Activated naive CD8-positive, alpha-beta T cell treated with anti-CD3 and anti-CD28 coated beads for 36 hours (primary cell): ENCODE measurements at regions not wholly inside any gene's neighbourhood (a gene's known extent, or its start where the extent isn't known, plus 50 kb on each side); places are given as distances from the start of the nearest gene placed in this dataset.

Experiments
- DNase-seq: peaks from one replicate; pipeline ENCODE4 v3.0.0; 2021
- H3K27ac Mint-ChIP-seq: one replicate; pipeline ENCODE4 v1.8.0; 2022; ENCODE audit warnings: mild to moderate bottlenecking, moderate library complexity, mixed read lengths
- H3K27me3 Mint-ChIP-seq: one replicate; pipeline ENCODE4 v1.8.0; 2022; ENCODE audit warnings: mild to moderate bottlenecking, mixed read lengths
- H3K36me3 Mint-ChIP-seq: one replicate; pipeline ENCODE4 v1.8.0; 2021; ENCODE audit warnings: mild to moderate bottlenecking, mixed read lengths
- H3K4me1 Mint-ChIP-seq: one replicate; pipeline ENCODE4 v1.8.0; 2021; ENCODE audit warnings: mixed read lengths
- H3K4me3 Mint-ChIP-seq: one replicate; pipeline ENCODE4 v1.8.0; 2022; ENCODE audit warnings: mild to moderate bottlenecking, moderate library complexity, mixed read lengths
- H3K9me3 Mint-ChIP-seq: one replicate; pipeline ENCODE4 v1.8.0; 2022; ENCODE audit warnings: mixed read lengths

- H3K4me1 Mint-ChIP-seq, result no peaks in the 10 kb centered on the region
- H3K4me3 Mint-ChIP-seq, result no peak overlapping the region
- H3K36me3 Mint-ChIP-seq, result no peaks in the 10 kb centered on the region
- no peak for DNase-seq
- H3K27ac Mint-ChIP-seq, result no peak overlapping the region
- peaks cover 4% of the 10 kb centered on the region for H3K9me3 Mint-ChIP-seq
- peaks cover 24% of the 10 kb centered on the region for H3K27me3 Mint-ChIP-seq
These were observed 239.5 kb downstream of the TGFB2 start for GRCh38 chr1:218584418-218585155.

- DNase-seq, result no peak
- Mint-ChIP-seq H3K27me3 (peaks cover 26% of the 10 kb centered on the region), H3K36me3 (no peaks in the 10 kb centered on the region), H3K27ac (no peak overlapping the region), H3K4me3 (no peak overlapping the region), H3K4me1 (no peaks in the 10 kb centered on the region), H3K9me3 (peaks cover 4% of the 10 kb centered on the region)
These were observed 240.5 kb downstream of the TGFB2 start for GRCh38 chr1:218585511-218586184.

GRCh38 chr1:218587900-218588299 is 242.8 kb downstream of the TGFB2 start:
- no peak for DNase-seq
- no peak overlapping the region for H3K4me3 Mint-ChIP-seq
- peaks cover 2% of the 10 kb centered on the region for H3K9me3 Mint-ChIP-seq
- H3K27ac Mint-ChIP-seq, result no peak overlapping the region
- no peaks in the 10 kb centered on the region for H3K36me3 Mint-ChIP-seq
- no peaks in the 10 kb centered on the region for H3K4me1 Mint-ChIP-seq
- H3K27me3 Mint-ChIP-seq, result peaks cover 26% of the 10 kb centered on the region

GRCh38 chr1:218588540-218589172 is 243.5 kb downstream of the TGFB2 start:
- H3K4me3 Mint-ChIP-seq, result no peak overlapping the region
- no peaks in the 10 kb centered on the region for H3K36me3 Mint-ChIP-seq
- no peaks in the 10 kb centered on the region for H3K9me3 Mint-ChIP-seq
- no peaks in the 10 kb centered on the region for H3K4me1 Mint-ChIP-seq
- no peak overlapping the region for H3K27ac Mint-ChIP-seq
- no peak for DNase-seq
- H3K27me3 Mint-ChIP-seq, result peaks cover 25% of the 10 kb centered on the region

- Mint-ChIP-seq H3K4me1 (no peaks in the 10 kb centered on the region), H3K27ac (no peak overlapping the region), H3K36me3 (no peaks in the 10 kb centered on the region), H3K4me3 (no peak overlapping the region), H3K9me3 (no peaks in the 10 kb centered on the region), H3K27me3 (peaks cover 22% of the 10 kb centered on the region)
- no peak for DNase-seq
These were observed 244.4 kb downstream of the TGFB2 start for GRCh38 chr1:218589487-218589886.

GRCh38 chr1:218591966-218592365 is 246.8 kb downstream of the TGFB2 start:
- H3K36me3 Mint-ChIP-seq, result no peaks in the 10 kb centered on the region
- H3K27ac Mint-ChIP-seq, result no peak overlapping the region
- no peak for DNase-seq
- no peaks in the 10 kb centered on the region for H3K4me1 Mint-ChIP-seq
- H3K4me3 Mint-ChIP-seq, result no peak overlapping the region
- no peaks in the 10 kb centered on the region for H3K9me3 Mint-ChIP-seq
- peaks cover 19% of the 10 kb centered on the region for H3K27me3 Mint-ChIP-seq

- Mint-ChIP-seq H3K4me3 (no peak overlapping the region), H3K27ac (no peak overlapping the region), H3K4me1 (no peaks in the 10 kb centered on the region), H3K9me3 (no peaks in the 10 kb centered on the region), H3K36me3 (no peaks in the 10 kb centered on the region), H3K27me3 (peaks cover 18% of the 10 kb centered on the region)
- DNase-seq, result no peak
These were observed 247.6 kb downstream of the TGFB2 start for GRCh38 chr1:218592688-218593087.

- H3K4me1 Mint-ChIP-seq, result no peaks in the 10 kb centered on the region
- H3K36me3 Mint-ChIP-seq, result no peaks in the 10 kb centered on the region
- no peak for DNase-seq
- H3K27ac Mint-ChIP-seq, result no peak overlapping the region
- H3K9me3 Mint-ChIP-seq, result peaks cover 4% of the 10 kb centered on the region
- H3K27me3 Mint-ChIP-seq, result peaks cover 8% of the 10 kb centered on the region
- no peak overlapping the region for H3K4me3 Mint-ChIP-seq
These were observed 255.8 kb downstream of the TGFB2 start for GRCh38 chr1:218600968-218601367.

- Mint-ChIP-seq H3K9me3 (peaks cover 10% of the 10 kb centered on the region), H3K36me3 (no peaks in the 10 kb centered on the region), H3K27me3 (no peaks in the 10 kb centered on the region), H3K4me3 (no peak overlapping the region), H3K27ac (no peak overlapping the region), H3K4me1 (no peaks in the 10 kb centered on the region)
- DNase-seq, result no peak
These were observed 259.1 kb downstream of the TGFB2 start for GRCh38 chr1:218604217-218604616.

GRCh38 chr1:218611916-218612585 is 266.9 kb downstream of the TGFB2 start:
- peaks cover 6% of the 10 kb centered on the region for H3K9me3 Mint-ChIP-seq
- H3K4me1 Mint-ChIP-seq, result no peaks in the 10 kb centered on the region
- H3K27ac Mint-ChIP-seq, result no peak overlapping the region
- no peak overlapping the region for H3K4me3 Mint-ChIP-seq
- H3K36me3 Mint-ChIP-seq, result no peaks in the 10 kb centered on the region
- H3K27me3 Mint-ChIP-seq, result no peaks in the 10 kb centered on the region
- DNase-seq, result no peak

GRCh38 chr1:218613105-218613504 is 268.0 kb downstream of the TGFB2 start:
- no peaks in the 10 kb centered on the region for H3K27me3 Mint-ChIP-seq
- no peak for DNase-seq
- H3K9me3 Mint-ChIP-seq, result peaks cover 4% of the 10 kb centered on the region
- no peaks in the 10 kb centered on the region for H3K36me3 Mint-ChIP-seq
- H3K27ac Mint-ChIP-seq, result no peak overlapping the region
- H3K4me1 Mint-ChIP-seq, result no peaks in the 10 kb centered on the region
- H3K4me3 Mint-ChIP-seq, result no peak overlapping the region

GRCh38 chr1:218614031-218614430 is 268.9 kb downstream of the TGFB2 start:
- Mint-ChIP-seq H3K9me3 (no peaks in the 10 kb centered on the region), H3K4me3 (no peak overlapping the region), H3K27ac (no peak overlapping the region)

GRCh38 chr1:218616681-218617080 is 271.5 kb downstream of the TGFB2 start:
- Mint-ChIP-seq H3K36me3 (no peaks in the 10 kb centered on the region), H3K4me3 (no peak overlapping the region), H3K9me3 (no peaks in the 10 kb centered on the region), H3K4me1 (no peaks in the 10 kb centered on the region), H3K27ac (no peak overlapping the region), H3K27me3 (no peaks in the 10 kb centered on the region)
- DNase-seq, result no peak

More at GRCh38 chr1:218614031-218614430, 268.9 kb downstream of the TGFB2 start:
- no peaks in the 10 kb centered on the region for H3K27me3 Mint-ChIP-seq
- no peak for DNase-seq
- H3K4me1 Mint-ChIP-seq, result no peaks in the 10 kb centered on the region
- H3K36me3 Mint-ChIP-seq, result no peaks in the 10 kb centered on the region

GRCh38 chr1:218617986-218618385 is 272.9 kb downstream of the TGFB2 start:
- H3K27me3 Mint-ChIP-seq, result no peaks in the 10 kb centered on the region
- H3K4me1 Mint-ChIP-seq, result no peaks in the 10 kb centered on the region
- no peak overlapping the region for H3K4me3 Mint-ChIP-seq
- no peaks in the 10 kb centered on the region for H3K9me3 Mint-ChIP-seq
- no peaks in the 10 kb centered on the region for H3K36me3 Mint-ChIP-seq
- DNase-seq, result no peak
- no peak overlapping the region for H3K27ac Mint-ChIP-seq

- Mint-ChIP-seq H3K36me3 (no peaks in the 10 kb centered on the region), H3K9me3 (no peaks in the 10 kb centered on the region), H3K27ac (no peak overlapping the region), H3K4me1 (no peaks in the 10 kb centered on the region), H3K27me3 (no peaks in the 10 kb centered on the region), H3K4me3 (no peak overlapping the region)
- no peak for DNase-seq
These were observed 275.8 kb downstream of the TGFB2 start for GRCh38 chr1:218620956-218621355.
